ENCODE measurements at regions not wholly inside any gene's neighbourhood (a gene's known extent, or its start where the extent isn't known, plus 50 kb on each side); places are given as distances from the start of the nearest gene placed in this dataset.
"Not testable (repeated sequence)": the region's sequence is repeated elsewhere in the genome, so short reads cannot be mapped to it uniquely, and the experiment has no call there.

GRCh38 chr9:66266856-66267430, 530.0 kb downstream of the FOXD4L4 start:
- not testable (repeated sequence) for H3K36me3 ChIP-seq; H3K9me3 ChIP-seq (replicated peaks); H3K27ac ChIP-seq; H3K4me3 ChIP-seq; H3K27me3 ChIP-seq; H3K4me1 ChIP-seq; DNase-seq

- not testable (repeated sequence) for H3K4me3 ChIP-seq; DNase-seq; H3K27ac ChIP-seq; H3K36me3 ChIP-seq; H3K27me3 ChIP-seq; H3K4me1 ChIP-seq; H3K9me3 ChIP-seq (replicated peaks)
Observed at GRCh38 chr9:66267684-66268083, 530.7 kb downstream of the FOXD4L4 start.

GRCh38 chr9:66269024-66269423, 532.1 kb downstream of the FOXD4L4 start:
- not testable (repeated sequence) for H3K36me3 ChIP-seq; DNase-seq; H3K27ac ChIP-seq; H3K4me1 ChIP-seq; H3K9me3 ChIP-seq (replicated peaks); H3K27me3 ChIP-seq; H3K4me3 ChIP-seq

GRCh38 chr9:66269783-66270182, 532.8 kb downstream of the FOXD4L4 start:
- not testable (repeated sequence) for H3K9me3 ChIP-seq (replicated peaks); H3K4me1 ChIP-seq; H3K36me3 ChIP-seq; H3K27me3 ChIP-seq
- H3K27ac ChIP-seq: peak overlapping the region; percentile 83
- H3K4me3 ChIP-seq: peak overlapping the region; percentile 91
- DNase-seq: peak in 1 of 2 experiments; percentile 81

GRCh38 chr9:66278809-66279208, 541.9 kb downstream of the FOXD4L4 start:
- H3K9me3 ChIP-seq (replicated peaks); DNase-seq; H3K27ac ChIP-seq; H3K4me3 ChIP-seq; H3K36me3 ChIP-seq; H3K27me3 ChIP-seq; H3K4me1 ChIP-seq: not testable (repeated sequence)

Measured in SJCRH30 (cell line).